Liver (tissue), 8 donors: ENCODE measurements at regions not wholly inside any gene's neighbourhood (a gene's known extent, or its start where the extent isn't known, plus 50 kb on each side); places are given as distances from the start of the nearest gene placed in this dataset.

ENCODE experiments used
- DNase-seq: peaks from one replicate; pipeline ENCODE4 v3.0.0-alpha.2; 2017; ENCODE audit warnings: low spot score
- H3K27ac ChIP-seq, 2 donors: one replicate each; pipeline ENCODE4 v1.7.0; 2013; ENCODE audit warnings: inconsistent platforms in 2 of 2, low read length in 2 of 2, control low read depth in 1 of 2, low read depth in 1 of 2, mild to moderate bottlenecking in 1 of 2
- H3K27me3 ChIP-seq, 4 donors: one replicate each; pipeline versions ENCODE4 v1.6.1 to v1.7.0; 2013; ENCODE audit warnings: low read length in 3 of 4, inconsistent platforms in 1 of 4, mild to moderate bottlenecking in 1 of 4, moderate library complexity in 1 of 4; ENCODE audit not compliant: control insufficient read depth in 4 of 4, insufficient read depth in 4 of 4
- H3K36me3 ChIP-seq, 4 donors: one replicate each; pipeline versions ENCODE4 v1.6.1 to v1.7.0; 2013; ENCODE audit warnings: low read length in 3 of 4, mild to moderate bottlenecking in 3 of 4, low read depth in 1 of 4, moderate library complexity in 1 of 4; ENCODE audit not compliant: control insufficient read depth in 4 of 4, insufficient read depth in 3 of 4
- H3K4me1 ChIP-seq, 4 donors: one replicate each; pipeline versions ENCODE4 v1.6.1 to v1.7.0; 2013; ENCODE audit warnings: low read length in 3 of 4, mild to moderate bottlenecking in 3 of 4, moderate library complexity in 1 of 4; ENCODE audit not compliant: control insufficient read depth in 4 of 4, insufficient read depth in 4 of 4
- H3K4me3 ChIP-seq, 3 donors: one replicate each; pipeline versions ENCODE4 v1.6.1 to v1.7.0; 2013; ENCODE audit warnings: low read length in 3 of 3, control low read depth in 1 of 3, low read depth in 1 of 3, mild to moderate bottlenecking in 1 of 3
- H3K9ac ChIP-seq, 2 donors: one replicate each; pipeline ENCODE4 v1.7.0; 2013; ENCODE audit warnings: low read length in 2 of 2, mild to moderate bottlenecking in 2 of 2, moderate library complexity in 2 of 2, control low read depth in 1 of 2, low read depth in 1 of 2
- H3K9me3 ChIP-seq, 4 donors: one replicate each; pipeline versions ENCODE4 v1.6.1 to v1.7.0; 2013; ENCODE audit warnings: low read length in 3 of 4; ENCODE audit not compliant: control insufficient read depth in 4 of 4
- EGR1 ChIP-seq, 2 donors: IDR thresholded peaks; 2 replicates each; pipeline ENCODE4 v1.6.1; 2016 to 2018; ENCODE audit warnings: antibody characterized with exemption in 2 of 2, low read depth in 2 of 2
- FOXA1 ChIP-seq: IDR thresholded peaks from 2 replicates; pipeline ENCODE4 v1.6.1; 2016; ENCODE audit warnings: antibody characterized with exemption
- FOXA2 ChIP-seq: IDR thresholded peaks from 2 replicates; pipeline ENCODE4 v1.6.1; 2016; ENCODE audit warnings: antibody characterized with exemption
- GABPA ChIP-seq, 2 donors: IDR thresholded peaks in 1 of 2; conservative IDR thresholded peaks in 1 of 2; 2 replicates each; pipeline ENCODE4 v1.6.1; 2016; ENCODE audit warnings: antibody characterized with exemption in 2 of 2, mild to moderate bottlenecking in 1 of 2, moderate library complexity in 1 of 2
- HNF4A ChIP-seq, 2 donors: conservative IDR thresholded peaks; 2 replicates each; pipeline ENCODE4 v1.6.1; 2016; ENCODE audit warnings: antibody characterized with exemption in 2 of 2, mild to moderate bottlenecking in 2 of 2
- HNF4G ChIP-seq: IDR thresholded peaks from 2 replicates; pipeline ENCODE4 v1.6.1; 2016; ENCODE audit warnings: antibody characterized with exemption
- JUND ChIP-seq, 2 donors: IDR thresholded peaks; 2 replicates each; pipeline ENCODE4 v1.6.1; 2016; ENCODE audit warnings: antibody characterized with exemption in 2 of 2
- NR2F2 ChIP-seq: IDR thresholded peaks from 2 replicates; pipeline ENCODE4 v1.6.1; 2016; ENCODE audit warnings: antibody characterized with exemption
- RAD21 ChIP-seq, 2 donors: IDR thresholded peaks; 2 replicates each; pipeline ENCODE4 v1.6.1; 2016; ENCODE audit warnings: antibody characterized with exemption in 2 of 2, mild to moderate bottlenecking in 2 of 2
- RXRA ChIP-seq, 2 donors: IDR thresholded peaks; 2 replicates each; pipeline ENCODE4 v1.6.1; 2017 to 2018; ENCODE audit warnings: antibody characterized with exemption in 2 of 2, mild to moderate bottlenecking in 1 of 2
- SP1 ChIP-seq: IDR thresholded peaks from 2 replicates; pipeline ENCODE4 v1.6.1; 2018; ENCODE audit warnings: antibody characterized with exemption, mild to moderate bottlenecking
- TAF1 ChIP-seq: conservative IDR thresholded peaks from 2 replicates; pipeline ENCODE4 v1.6.1; 2016; ENCODE audit warnings: antibody characterized with exemption, mild to moderate bottlenecking
- YY1 ChIP-seq: IDR thresholded peaks from 2 replicates; pipeline ENCODE4 v1.6.1; 2016; ENCODE audit warnings: antibody characterized with exemption, mild to moderate bottlenecking
- WGBS: extraction: QIAGEN DNeasy Blood & Tissue Kit; methylation state at CpG from one replicate; pipeline ENCODE4 v1.1.7; 2013; 5-methylcytosine and 5-hydroxymethylcytosine counted together
- TF ChIP-seq, protein P1 (sequence below): fragments of 150-350 bp; IDR thresholded peaks from 2 replicates; pipeline ENCODE4 v1.5.1; 2017; ENCODE audit warnings: improper control_type of control experiment, low read depth, low read length; ENCODE audit not compliant: missing input control
- TF ChIP-seq, protein P2 (sequence below): IDR thresholded peaks from 2 replicates; pipeline ENCODE4 v1.6.1; 2016; ENCODE audit warnings: antibody characterized with exemption
- TF ChIP-seq, protein P3 (sequence below): IDR thresholded peaks from 2 replicates; pipeline ENCODE4 v1.6.1; 2016; ENCODE audit warnings: antibody characterized with exemption
- TF ChIP-seq, protein P4 (sequence below): IDR thresholded peaks from 2 replicates; pipeline ENCODE4 v1.6.1; 2016; ENCODE audit warnings: antibody characterized with exemption
- TF ChIP-seq, protein P5 (sequence below): IDR thresholded peaks from 2 replicates; pipeline ENCODE4 v1.6.1; 2016; ENCODE audit warnings: antibody characterized with exemption, mild to moderate bottlenecking
- donor health status: healthy.
- donor health status: healthy.
- donor health status: healthy.
- donor health status: healthy.
- donor health status: healthy.

DNA sequence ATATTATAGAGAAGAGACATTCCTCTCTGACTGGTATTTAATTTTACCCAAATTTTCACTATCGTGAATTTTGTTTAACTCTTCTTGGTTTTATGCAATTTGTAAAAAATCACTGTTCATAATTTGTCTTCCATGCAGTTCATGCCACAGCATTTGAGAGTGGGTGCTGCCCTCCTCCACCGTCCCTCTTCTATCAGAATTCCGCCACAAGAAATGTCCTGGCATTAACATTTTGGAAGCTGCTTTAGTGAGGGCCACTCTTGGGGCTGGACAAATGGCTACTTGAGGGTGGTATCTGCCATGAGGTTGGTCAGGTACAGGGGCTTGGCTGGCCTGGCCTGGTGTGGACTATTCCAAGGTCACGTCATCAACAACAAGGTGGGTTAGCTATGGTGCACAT is 68.3 kb upstream of the CLDN5 start:
- Histone ChIP-seq H3K27ac (no peak overlapping the region), H3K9ac (no peak overlapping the region), H3K36me3 (no peaks in the 10 kb centered on the region), H3K27me3 (no peaks in the 10 kb centered on the region), H3K4me3 (no peak overlapping the region), H3K4me1 (no peaks in the 10 kb centered on the region), H3K9me3 (no peaks in the 10 kb centered on the region)
- 97% methylated on average over 4 of the region's 4 CpGs for WGBS
- TF ChIP-seq RXRA (IDR thresholded peaks at IDR 0.05): no peak
- TF ChIP-seq GABPA (IDR thresholded peaks at IDR 0.05 in 1 of 2, conservative IDR thresholded peaks at IDR 0.05 in 1 of 2): no peak
- TF ChIP-seq NR2F2: no peak
- TF ChIP-seq YY1: no peak
- TF ChIP-seq, protein P1, sequence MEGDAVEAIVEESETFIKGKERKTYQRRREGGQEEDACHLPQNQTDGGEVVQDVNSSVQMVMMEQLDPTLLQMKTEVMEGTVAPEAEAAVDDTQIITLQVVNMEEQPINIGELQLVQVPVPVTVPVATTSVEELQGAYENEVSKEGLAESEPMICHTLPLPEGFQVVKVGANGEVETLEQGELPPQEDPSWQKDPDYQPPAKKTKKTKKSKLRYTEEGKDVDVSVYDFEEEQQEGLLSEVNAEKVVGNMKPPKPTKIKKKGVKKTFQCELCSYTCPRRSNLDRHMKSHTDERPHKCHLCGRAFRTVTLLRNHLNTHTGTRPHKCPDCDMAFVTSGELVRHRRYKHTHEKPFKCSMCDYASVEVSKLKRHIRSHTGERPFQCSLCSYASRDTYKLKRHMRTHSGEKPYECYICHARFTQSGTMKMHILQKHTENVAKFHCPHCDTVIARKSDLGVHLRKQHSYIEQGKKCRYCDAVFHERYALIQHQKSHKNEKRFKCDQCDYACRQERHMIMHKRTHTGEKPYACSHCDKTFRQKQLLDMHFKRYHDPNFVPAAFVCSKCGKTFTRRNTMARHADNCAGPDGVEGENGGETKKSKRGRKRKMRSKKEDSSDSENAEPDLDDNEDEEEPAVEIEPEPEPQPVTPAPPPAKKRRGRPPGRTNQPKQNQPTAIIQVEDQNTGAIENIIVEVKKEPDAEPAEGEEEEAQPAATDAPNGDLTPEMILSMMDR: no peak
- TF ChIP-seq, protein P2, sequence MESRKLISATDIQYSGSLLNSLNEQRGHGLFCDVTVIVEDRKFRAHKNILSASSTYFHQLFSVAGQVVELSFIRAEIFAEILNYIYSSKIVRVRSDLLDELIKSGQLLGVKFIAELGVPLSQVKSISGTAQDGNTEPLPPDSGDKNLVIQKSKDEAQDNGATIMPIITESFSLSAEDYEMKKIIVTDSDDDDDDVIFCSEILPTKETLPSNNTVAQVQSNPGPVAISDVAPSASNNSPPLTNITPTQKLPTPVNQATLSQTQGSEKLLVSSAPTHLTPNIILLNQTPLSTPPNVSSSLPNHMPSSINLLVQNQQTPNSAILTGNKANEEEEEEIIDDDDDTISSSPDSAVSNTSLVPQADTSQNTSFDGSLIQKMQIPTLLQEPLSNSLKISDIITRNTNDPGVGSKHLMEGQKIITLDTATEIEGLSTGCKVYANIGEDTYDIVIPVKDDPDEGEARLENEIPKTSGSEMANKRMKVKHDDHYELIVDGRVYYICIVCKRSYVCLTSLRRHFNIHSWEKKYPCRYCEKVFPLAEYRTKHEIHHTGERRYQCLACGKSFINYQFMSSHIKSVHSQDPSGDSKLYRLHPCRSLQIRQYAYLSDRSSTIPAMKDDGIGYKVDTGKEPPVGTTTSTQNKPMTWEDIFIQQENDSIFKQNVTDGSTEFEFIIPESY: no peak
- no peak for TF ChIP-seq HNF4G
- TF ChIP-seq, protein P3, sequence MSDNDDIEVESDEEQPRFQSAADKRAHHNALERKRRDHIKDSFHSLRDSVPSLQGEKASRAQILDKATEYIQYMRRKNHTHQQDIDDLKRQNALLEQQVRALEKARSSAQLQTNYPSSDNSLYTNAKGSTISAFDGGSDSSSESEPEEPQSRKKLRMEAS: no peak
- no peak for DNase-seq

DNA sequence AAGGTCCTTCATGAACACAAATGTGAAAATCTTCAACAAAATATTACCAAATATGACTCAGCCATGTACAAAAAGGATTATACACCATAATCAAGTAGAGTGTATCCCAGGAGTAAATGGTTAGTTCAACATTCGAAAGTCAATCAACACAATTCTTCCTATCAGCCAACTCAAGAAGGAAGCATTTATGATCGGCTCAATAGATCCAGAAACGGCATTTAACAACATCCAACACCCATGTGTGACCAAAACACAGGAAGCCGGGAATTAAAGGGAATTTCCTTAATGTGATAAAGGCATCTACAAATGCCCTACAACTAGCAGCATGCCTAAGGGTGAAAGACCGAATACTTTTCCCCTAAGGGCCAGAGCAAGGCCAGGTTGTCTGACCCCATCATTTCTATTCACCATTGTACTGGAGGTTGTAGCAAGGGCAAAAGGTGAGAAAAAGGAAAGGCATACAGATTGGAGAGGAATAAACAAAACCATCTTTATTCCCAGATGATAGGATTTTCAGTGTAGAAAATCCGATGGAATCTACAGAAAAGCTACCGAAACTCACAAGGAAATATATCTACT is 69.9 kb upstream of the CLDN5 start:
- Histone ChIP-seq H3K9me3 (no peaks in the 10 kb centered on the region), H3K27me3 (no peaks in the 10 kb centered on the region), H3K36me3 (no peaks in the 10 kb centered on the region), H3K4me3 (no peak overlapping the region), H3K9ac (no peak overlapping the region), H3K27ac (no peak overlapping the region), H3K4me1 (peaks cover 0 to 11% (median 7%) of the 10 kb centered on the region in 4 donors)
- no peak for DNase-seq
- TF ChIP-seq, protein P1: no peak
- TF ChIP-seq, protein P4, sequence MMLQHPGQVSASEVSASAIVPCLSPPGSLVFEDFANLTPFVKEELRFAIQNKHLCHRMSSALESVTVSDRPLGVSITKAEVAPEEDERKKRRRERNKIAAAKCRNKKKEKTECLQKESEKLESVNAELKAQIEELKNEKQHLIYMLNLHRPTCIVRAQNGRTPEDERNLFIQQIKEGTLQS: no peak
- TF ChIP-seq FOXA1 (no peak), SP1 (no peak), RXRA (IDR thresholded peaks at IDR 0.05) (no peak), NR2F2 (no peak), HNF4A (conservative IDR thresholded peaks at IDR 0.05) (no peak), FOXA2 (no peak), TAF1 (no peak), GABPA (IDR thresholded peaks at IDR 0.05 in 1 of 2, conservative IDR thresholded peaks at IDR 0.05 in 1 of 2) (no peak), YY1 (no peak), JUND (IDR thresholded peaks at IDR 0.05) (no peak), RAD21 (IDR thresholded peaks at IDR 0.05) (no peak), EGR1 (IDR thresholded peaks at IDR 0.05; ENCODE audit: low read depth in 2 of 2) (no peak)
- TF ChIP-seq, protein P5, sequence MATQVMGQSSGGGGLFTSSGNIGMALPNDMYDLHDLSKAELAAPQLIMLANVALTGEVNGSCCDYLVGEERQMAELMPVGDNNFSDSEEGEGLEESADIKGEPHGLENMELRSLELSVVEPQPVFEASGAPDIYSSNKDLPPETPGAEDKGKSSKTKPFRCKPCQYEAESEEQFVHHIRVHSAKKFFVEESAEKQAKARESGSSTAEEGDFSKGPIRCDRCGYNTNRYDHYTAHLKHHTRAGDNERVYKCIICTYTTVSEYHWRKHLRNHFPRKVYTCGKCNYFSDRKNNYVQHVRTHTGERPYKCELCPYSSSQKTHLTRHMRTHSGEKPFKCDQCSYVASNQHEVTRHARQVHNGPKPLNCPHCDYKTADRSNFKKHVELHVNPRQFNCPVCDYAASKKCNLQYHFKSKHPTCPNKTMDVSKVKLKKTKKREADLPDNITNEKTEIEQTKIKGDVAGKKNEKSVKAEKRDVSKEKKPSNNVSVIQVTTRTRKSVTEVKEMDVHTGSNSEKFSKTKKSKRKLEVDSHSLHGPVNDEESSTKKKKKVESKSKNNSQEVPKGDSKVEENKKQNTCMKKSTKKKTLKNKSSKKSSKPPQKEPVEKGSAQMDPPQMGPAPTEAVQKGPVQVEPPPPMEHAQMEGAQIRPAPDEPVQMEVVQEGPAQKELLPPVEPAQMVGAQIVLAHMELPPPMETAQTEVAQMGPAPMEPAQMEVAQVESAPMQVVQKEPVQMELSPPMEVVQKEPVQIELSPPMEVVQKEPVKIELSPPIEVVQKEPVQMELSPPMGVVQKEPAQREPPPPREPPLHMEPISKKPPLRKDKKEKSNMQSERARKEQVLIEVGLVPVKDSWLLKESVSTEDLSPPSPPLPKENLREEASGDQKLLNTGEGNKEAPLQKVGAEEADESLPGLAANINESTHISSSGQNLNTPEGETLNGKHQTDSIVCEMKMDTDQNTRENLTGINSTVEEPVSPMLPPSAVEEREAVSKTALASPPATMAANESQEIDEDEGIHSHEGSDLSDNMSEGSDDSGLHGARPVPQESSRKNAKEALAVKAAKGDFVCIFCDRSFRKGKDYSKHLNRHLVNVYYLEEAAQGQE: no peak
- TF ChIP-seq, protein P2: no peak
- WGBS: 79% methylated on average over 7 of the region's 7 CpGs
